ENCODE measurements at regions not wholly inside any gene's neighbourhood (a gene's known extent, or its start where the extent isn't known, plus 50 kb on each side); places are given as distances from the start of the nearest gene placed in this dataset.

GRCh38 chr5:158463188-158463587 lies 604.2 kb upstream of the CLINT1 start:
- intact Hi-C loops (cut with micrococcal nuclease; ENCODE audit: unreplicated experiment), result no loop called here
- H3K4me1 ChIP-seq (ENCODE audit: insufficient read depth, low read length), result peaks cover 50% of the 10 kb centered on the region
- no peak overlapping the region for H3K9ac ChIP-seq (ENCODE audit: insufficient read depth, low read depth, low read length)
- FAIRE-seq (no peak), DNase-seq (ENCODE audit: low spot score) (no peak), ATAC-seq (no peak)
- 57% methylated on average over 1 of the region's 1 CpG for WGBS (ENCODE audit: low lambda C conversion rate)
- H3K27me3 ChIP-seq (ENCODE audit: control insufficient read depth in 1 of 2, insufficient read depth in 2 of 2, low read length in 2 of 2), result no peaks in the 10 kb centered on the region
- H4K20me1 ChIP-seq (ENCODE audit: insufficient read depth, low read length), result no peaks in the 10 kb centered on the region
- no peak overlapping the region for H3K27ac ChIP-seq (ENCODE audit: extremely low read length, insufficient read depth, low read length)
- no peak for TF ChIP-seq FOXA1 (IDR thresholded peaks at IDR 0.05)
- 0 out of 2 replicates have a peak, but pooled peaks have one; percentile 15 for TF ChIP-seq FOXA1 (CRISPR knock-in tag; IDR thresholded peaks at IDR 0.05)
- TF ChIP-seq ZNF75D (CRISPR knock-in tag; IDR thresholded peaks at IDR 0.05; ENCODE audit: borderline replicate concordance), result no peak
- H3K79me2 ChIP-seq (ENCODE audit: insufficient read depth, low read length), result no peaks in the 10 kb centered on the region
- ChIA-PET CTCF (ENCODE audit: low intra/inter-chr PET ratio, low total read pairs) (no interaction called here), POLR2A (no interaction called here)
- H2AFZ ChIP-seq (ENCODE audit: low read length), result no peak overlapping the region
- no TSS peak for BruUV-seq (replicated peaks)
- no peak overlapping the region for H3K4me3 ChIP-seq (replicated peaks in 1 of 3; ENCODE audit: insufficient read depth in 1 of 3, low read depth in 2 of 3, low read length in 3 of 3)
- in situ Hi-C loops (cut with HindIII; ENCODE audit: extremely low pct_ligation_motif_present, low pct_unique_long_range_greater_than_20kb), result no loop called here
- H3K4me2 ChIP-seq (ENCODE audit: low read depth, low read length), result no peak overlapping the region
- no peaks in the 10 kb centered on the region for H3K36me3 ChIP-seq (replicated peaks in 1 of 2; ENCODE audit: control insufficient read depth in 1 of 2, insufficient read depth in 2 of 2, low read length in 2 of 2)
- H3K9me3 ChIP-seq (ENCODE audit: low read length), result peaks cover 11% of the 10 kb centered on the region

GRCh38 chr5:158462349-158463114 lies 603.6 kb upstream of the CLINT1 start:
- CTCF ChIA-PET (ENCODE audit: low intra/inter-chr PET ratio, low total read pairs), result no interaction called here

More at GRCh38 chr5:158462349-158463114, 603.6 kb upstream of the CLINT1 start:
- FAIRE-seq (no peak), ATAC-seq (no peak), DNase-seq (ENCODE audit: low spot score) (no peak)
- no peaks in the 10 kb centered on the region for H3K27me3 ChIP-seq (ENCODE audit: control insufficient read depth in 1 of 2, insufficient read depth in 2 of 2, low read length in 2 of 2)
- in situ Hi-C loops (cut with HindIII; ENCODE audit: extremely low pct_ligation_motif_present, low pct_unique_long_range_greater_than_20kb), result no loop called here
- H4K20me1 ChIP-seq (ENCODE audit: insufficient read depth, low read length), result no peaks in the 10 kb centered on the region
- no peak overlapping the region for H3K9ac ChIP-seq (ENCODE audit: insufficient read depth, low read depth, low read length)
- POLR2A ChIA-PET, result no interaction called here
- no peaks in the 10 kb centered on the region for H3K79me2 ChIP-seq (ENCODE audit: insufficient read depth, low read length)
- peak overlapping the region; percentile 32 for H2AFZ ChIP-seq (ENCODE audit: low read length)
- H3K4me1 ChIP-seq (ENCODE audit: insufficient read depth, low read length), result peaks cover 50% of the 10 kb centered on the region
- H3K4me2 ChIP-seq (ENCODE audit: low read depth, low read length), result 0 out of 2 replicates have a peak overlapping the region, but pooled peaks have one; percentile 41
- 62% methylated on average over 9 of the region's 9 CpGs for WGBS (ENCODE audit: low lambda C conversion rate)
- H3K36me3 ChIP-seq (replicated peaks in 1 of 2; ENCODE audit: control insufficient read depth in 1 of 2, insufficient read depth in 2 of 2, low read length in 2 of 2), result no peaks in the 10 kb centered on the region
- no TSS peak for BruUV-seq (replicated peaks)
- no peak overlapping the region for H3K4me3 ChIP-seq (replicated peaks in 1 of 3; ENCODE audit: insufficient read depth in 1 of 3, low read depth in 2 of 3, low read length in 3 of 3)
- H3K27ac ChIP-seq (ENCODE audit: extremely low read length, insufficient read depth, low read length), result peak overlapping the region; percentile 81
- peak; percentile 81 for TF ChIP-seq ZNF24 (IDR thresholded peaks at IDR 0.05)
- TF ChIP-seq ZHX2 (IDR thresholded peaks at IDR 0.05; ENCODE audit: low read depth), result no peak
- no peak for TF ChIP-seq ZHX2 (CRISPR knock-in tag; IDR thresholded peaks at IDR 0.05; ENCODE audit: borderline replicate concordance)
- H3K9me3 ChIP-seq (ENCODE audit: low read length), result peaks cover 11% of the 10 kb centered on the region
- intact Hi-C loops (cut with micrococcal nuclease; ENCODE audit: unreplicated experiment), result no loop called here
